ENCODE measurements at regions not wholly inside any gene's neighbourhood (a gene's known extent, or its start where the extent isn't known, plus 50 kb on each side); places are given as distances from the start of the nearest gene placed in this dataset.
A peak's percentile ranks its signal among the peaks of the same experiment; 100 is the strongest.

DNA sequence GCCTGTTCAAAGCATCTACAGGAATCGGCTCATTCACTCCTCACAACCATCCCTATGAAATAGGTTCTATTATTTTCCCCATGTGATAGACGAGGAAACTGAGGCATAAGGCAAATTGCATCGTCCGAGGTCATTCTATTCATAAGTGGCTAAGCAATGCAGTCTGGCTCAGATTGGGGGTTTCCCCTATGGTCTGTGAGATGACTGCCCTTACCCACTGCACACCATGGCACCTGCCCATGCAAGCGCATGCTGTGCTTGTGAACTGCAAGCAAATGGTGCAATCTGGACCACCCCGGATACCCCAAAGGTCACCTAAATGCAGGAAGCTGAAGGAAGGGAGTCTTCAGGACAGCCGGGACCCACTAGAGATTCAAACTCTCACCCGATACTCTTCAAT, 123.4 kb upstream of the SOD1 start:
- H3K27me3 ChIP-seq (replicated peaks; ENCODE audit: control insufficient read depth, insufficient read depth, low read length): no peaks in the 10 kb centered on the region; the same call in 1 of the 2 replicates
- H3K36me3 ChIP-seq (ENCODE audit: control insufficient read depth, insufficient read depth, low read length): no peaks in the 10 kb centered on the region
- DNase-seq (ENCODE audit: extremely low read depth, insufficient read length): no peak
- no peak overlapping the region for H3K4me3 ChIP-seq (replicated peaks; ENCODE audit: low read depth, low read length)
- TF ChIP-seq, protein P1, sequence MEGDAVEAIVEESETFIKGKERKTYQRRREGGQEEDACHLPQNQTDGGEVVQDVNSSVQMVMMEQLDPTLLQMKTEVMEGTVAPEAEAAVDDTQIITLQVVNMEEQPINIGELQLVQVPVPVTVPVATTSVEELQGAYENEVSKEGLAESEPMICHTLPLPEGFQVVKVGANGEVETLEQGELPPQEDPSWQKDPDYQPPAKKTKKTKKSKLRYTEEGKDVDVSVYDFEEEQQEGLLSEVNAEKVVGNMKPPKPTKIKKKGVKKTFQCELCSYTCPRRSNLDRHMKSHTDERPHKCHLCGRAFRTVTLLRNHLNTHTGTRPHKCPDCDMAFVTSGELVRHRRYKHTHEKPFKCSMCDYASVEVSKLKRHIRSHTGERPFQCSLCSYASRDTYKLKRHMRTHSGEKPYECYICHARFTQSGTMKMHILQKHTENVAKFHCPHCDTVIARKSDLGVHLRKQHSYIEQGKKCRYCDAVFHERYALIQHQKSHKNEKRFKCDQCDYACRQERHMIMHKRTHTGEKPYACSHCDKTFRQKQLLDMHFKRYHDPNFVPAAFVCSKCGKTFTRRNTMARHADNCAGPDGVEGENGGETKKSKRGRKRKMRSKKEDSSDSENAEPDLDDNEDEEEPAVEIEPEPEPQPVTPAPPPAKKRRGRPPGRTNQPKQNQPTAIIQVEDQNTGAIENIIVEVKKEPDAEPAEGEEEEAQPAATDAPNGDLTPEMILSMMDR (IDR thresholded peaks at IDR 0.05; ENCODE audit: insufficient read depth, low read length, poor library complexity, severe bottlenecking): no peak

DNA sequence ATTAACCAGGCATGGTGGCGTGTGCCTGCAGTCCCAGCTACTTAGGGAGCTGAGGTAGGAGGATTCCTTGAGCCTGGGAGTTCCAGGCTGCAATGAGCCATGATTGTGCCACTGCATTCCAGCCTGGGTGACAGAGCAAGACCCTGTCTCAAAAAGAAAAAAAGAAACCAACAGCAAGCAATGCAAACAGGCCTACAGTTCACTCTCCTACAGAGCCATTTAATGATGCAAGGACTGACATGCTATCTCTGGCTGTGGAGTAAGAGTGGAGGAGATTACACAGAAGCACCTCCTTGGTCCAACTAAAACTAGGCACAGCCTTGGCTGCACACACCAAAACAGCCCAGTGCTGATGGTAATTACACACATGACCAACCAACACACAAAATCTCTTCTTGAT, 127.5 kb upstream of the SOD1 start:
- no peak for DNase-seq (ENCODE audit: extremely low read depth, insufficient read length)

DNA sequence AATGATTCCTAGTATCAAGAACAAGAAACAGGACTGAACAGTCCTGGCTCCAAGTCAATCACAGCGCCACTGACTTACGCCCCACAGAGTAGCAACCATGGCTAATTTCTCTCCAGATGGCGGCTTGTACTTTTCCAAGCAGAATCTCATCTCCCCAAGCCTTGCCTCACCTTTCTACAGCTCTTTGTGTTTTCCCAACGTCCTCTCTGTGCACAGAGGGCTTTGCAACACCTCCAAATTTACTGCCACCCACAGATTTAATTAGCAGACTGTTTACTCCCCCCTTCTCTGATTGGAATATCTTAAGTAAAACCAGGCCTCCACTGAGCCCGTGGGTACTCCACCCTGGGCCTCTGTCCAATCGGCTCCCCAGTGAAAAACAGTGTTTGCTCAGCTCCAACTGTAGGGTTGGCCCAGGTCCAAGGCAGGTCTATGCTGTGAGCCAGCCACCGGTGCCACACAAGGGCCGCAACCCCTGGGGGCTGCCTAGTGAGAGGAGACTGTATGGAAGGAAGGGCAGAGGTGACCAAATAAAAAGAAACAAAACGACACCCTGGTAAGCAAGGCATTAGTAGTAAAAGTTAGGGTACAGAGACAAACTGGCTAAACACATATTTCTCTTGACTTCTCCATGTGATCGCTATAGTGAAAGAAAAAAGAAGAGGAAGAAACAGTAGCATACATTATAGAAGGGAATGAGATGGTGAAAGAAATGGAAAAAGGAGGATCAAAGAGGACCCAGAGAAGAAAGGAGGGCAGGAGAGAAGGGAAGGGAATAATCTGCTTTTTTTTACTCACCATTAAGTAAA, 128.4 kb upstream of the SOD1 start:
- Histone ChIP-seq H3K36me3 (ENCODE audit: control insufficient read depth, insufficient read depth, low read length) (no peaks in the 10 kb centered on the region), H3K4me3 (replicated peaks; ENCODE audit: low read depth, low read length) (no peak overlapping the region), H3K27me3 (replicated peaks; ENCODE audit: control insufficient read depth, insufficient read depth, low read length) (no peaks in the 10 kb centered on the region)
- TF ChIP-seq, protein P1 (IDR thresholded peaks at IDR 0.05; ENCODE audit: insufficient read depth, low read length, poor library complexity, severe bottlenecking): no peak
- DNase-seq (ENCODE audit: extremely low read depth, insufficient read length): no peak

More for the DNA sequence above, 127.5 kb upstream of the SOD1 start:
- Histone ChIP-seq H3K4me3 (replicated peaks; ENCODE audit: low read depth, low read length) (no peak overlapping the region), H3K36me3 (ENCODE audit: control insufficient read depth, insufficient read depth, low read length) (no peaks in the 10 kb centered on the region), H3K27me3 (replicated peaks; ENCODE audit: control insufficient read depth, insufficient read depth, low read length) (no peaks in the 10 kb centered on the region)
- TF ChIP-seq, protein P1 (IDR thresholded peaks at IDR 0.05; ENCODE audit: insufficient read depth, low read length, poor library complexity, severe bottlenecking): no peak

DNA sequence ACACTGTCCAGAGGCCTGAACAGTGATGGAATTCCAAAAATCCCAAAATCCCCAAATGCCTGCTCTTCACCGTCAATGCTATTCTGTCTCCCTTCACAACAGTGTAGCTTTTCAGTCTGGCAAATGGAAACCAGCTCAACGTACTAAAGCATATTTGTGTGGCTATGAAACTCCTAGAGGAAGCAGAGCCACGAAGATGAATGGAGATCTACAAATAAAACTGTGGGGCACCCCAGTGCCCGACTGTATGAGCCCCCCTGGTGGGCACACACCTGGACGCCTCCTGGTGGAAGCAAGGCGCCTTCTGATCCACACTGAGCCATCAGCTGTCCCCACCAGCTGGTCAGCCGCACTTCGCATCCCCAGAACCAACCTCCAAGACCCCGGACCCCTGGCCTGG, 129.1 kb upstream of the SOD1 start:
- Histone ChIP-seq H3K27me3 (replicated peaks; ENCODE audit: control insufficient read depth, insufficient read depth, low read length) (no peaks in the 10 kb centered on the region), H3K4me3 (replicated peaks; ENCODE audit: low read depth, low read length) (no peak overlapping the region), H3K36me3 (ENCODE audit: control insufficient read depth, insufficient read depth, low read length) (no peaks in the 10 kb centered on the region)
- TF ChIP-seq, protein P1 (IDR thresholded peaks at IDR 0.05; ENCODE audit: insufficient read depth, low read length, poor library complexity, severe bottlenecking): peak; percentile 4
- DNase-seq (ENCODE audit: extremely low read depth, insufficient read length): no peak

DNA sequence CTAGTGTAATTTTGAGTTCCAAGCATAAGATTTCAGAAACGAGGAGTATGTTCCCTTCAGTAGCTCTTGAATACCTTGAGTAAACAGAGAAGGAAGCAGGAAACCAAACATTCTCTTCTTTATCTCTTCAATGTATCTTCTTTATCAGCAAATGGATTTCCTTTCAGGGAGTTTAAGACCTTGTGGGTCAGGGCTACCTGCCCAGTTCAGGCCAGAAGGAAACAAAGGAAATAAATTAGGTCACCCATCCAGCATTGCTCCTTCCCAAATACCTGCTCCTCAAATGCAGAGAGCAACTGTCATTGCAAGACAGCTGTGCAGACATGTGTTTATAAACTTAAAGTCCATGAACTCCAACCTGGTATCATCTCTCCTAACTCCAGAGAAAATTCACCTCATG, 130.1 kb upstream of the SOD1 start:
- Histone ChIP-seq H3K36me3 (ENCODE audit: control insufficient read depth, insufficient read depth, low read length) (no peaks in the 10 kb centered on the region), H3K4me3 (replicated peaks; ENCODE audit: low read depth, low read length) (no peak overlapping the region), H3K27me3 (replicated peaks; ENCODE audit: control insufficient read depth, insufficient read depth, low read length) (no peaks in the 10 kb centered on the region)
- DNase-seq (ENCODE audit: extremely low read depth, insufficient read length): no peak
- TF ChIP-seq, protein P1 (IDR thresholded peaks at IDR 0.05; ENCODE audit: insufficient read depth, low read length, poor library complexity, severe bottlenecking): no peak

Measured in GM06990 (cell line).